ENCODE measurements at regions not wholly inside any gene's neighbourhood (a gene's known extent, or its start where the extent isn't known, plus 50 kb on each side); places are given as distances from the start of the nearest gene placed in this dataset.

DNA sequence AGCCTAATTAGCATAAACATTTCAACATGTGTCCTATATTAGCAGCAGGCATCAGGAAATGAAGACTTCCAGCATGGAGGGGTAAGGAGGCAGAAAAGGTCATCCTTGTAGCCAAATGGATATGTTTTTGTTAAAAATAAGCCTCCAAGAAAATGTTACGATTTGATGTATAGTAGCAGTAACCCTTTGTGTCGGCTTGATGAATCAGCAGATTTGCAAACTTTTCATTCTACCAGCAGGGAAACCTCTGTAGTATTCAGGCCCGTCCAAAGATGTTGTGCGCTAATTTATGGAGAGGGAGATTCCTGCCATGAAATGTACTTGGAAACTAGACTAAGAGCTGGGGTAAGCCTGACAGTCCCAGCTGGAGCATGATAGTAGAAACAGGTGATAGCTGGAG lies 780.8 kb upstream of the KLHL29 start:
- TF ChIP-seq, protein P1, sequence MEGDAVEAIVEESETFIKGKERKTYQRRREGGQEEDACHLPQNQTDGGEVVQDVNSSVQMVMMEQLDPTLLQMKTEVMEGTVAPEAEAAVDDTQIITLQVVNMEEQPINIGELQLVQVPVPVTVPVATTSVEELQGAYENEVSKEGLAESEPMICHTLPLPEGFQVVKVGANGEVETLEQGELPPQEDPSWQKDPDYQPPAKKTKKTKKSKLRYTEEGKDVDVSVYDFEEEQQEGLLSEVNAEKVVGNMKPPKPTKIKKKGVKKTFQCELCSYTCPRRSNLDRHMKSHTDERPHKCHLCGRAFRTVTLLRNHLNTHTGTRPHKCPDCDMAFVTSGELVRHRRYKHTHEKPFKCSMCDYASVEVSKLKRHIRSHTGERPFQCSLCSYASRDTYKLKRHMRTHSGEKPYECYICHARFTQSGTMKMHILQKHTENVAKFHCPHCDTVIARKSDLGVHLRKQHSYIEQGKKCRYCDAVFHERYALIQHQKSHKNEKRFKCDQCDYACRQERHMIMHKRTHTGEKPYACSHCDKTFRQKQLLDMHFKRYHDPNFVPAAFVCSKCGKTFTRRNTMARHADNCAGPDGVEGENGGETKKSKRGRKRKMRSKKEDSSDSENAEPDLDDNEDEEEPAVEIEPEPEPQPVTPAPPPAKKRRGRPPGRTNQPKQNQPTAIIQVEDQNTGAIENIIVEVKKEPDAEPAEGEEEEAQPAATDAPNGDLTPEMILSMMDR (IDR thresholded peaks at IDR 0.05): no peak
- TF ChIP-seq POLR2AphosphoS5 (IDR thresholded peaks at IDR 0.05; ENCODE audit: insufficient read depth in 1 of 2, low read depth in 1 of 2) (no peak), POLR2A (IDR thresholded peaks at IDR 0.05) (no peak)

All from vagina (tissue), 2 donors.